Calu3 (cell line): ENCODE measurements at regions not wholly inside any gene's neighbourhood (a gene's known extent, or its start where the extent isn't known, plus 50 kb on each side); places are given as distances from the start of the nearest gene placed in this dataset.
"Not testable (repeated sequence)": the region's sequence is repeated elsewhere in the genome, so short reads cannot be mapped to it uniquely, and the experiment has no call there.

Experiments
- BruUV-seq: library from RNA; stranded (reverse); fragments of 400-500 nt; replicated peaks from 2 replicates; lab custom pipeline; 2021; lab: Mats Ljungman, UMichigan
- CTCF ChIA-PET: fragments of 300-600 bp; sonication (Branson Sonifier 250); formaldehyde crosslinking; loops from one replicate; lab custom pipeline; 2022; ENCODE audit warnings: antibody characterized with exemption; lab: Charles Lee
- DNase-seq: peaks from one replicate; pipeline ENCODE4 v3.0.0; 2022
- H3K27ac Mint-ChIP-seq: one replicate; pipeline ENCODE4 v1.8.0; 2022; ENCODE audit warnings: mixed read lengths; ENCODE audit not compliant: unreplicated experiment
- H3K27me3 Mint-ChIP-seq: one replicate; pipeline ENCODE4 v1.8.0; 2022; ENCODE audit warnings: mixed read lengths; ENCODE audit not compliant: unreplicated experiment
- H3K36me3 Mint-ChIP-seq: one replicate; pipeline ENCODE4 v1.8.0; 2022; ENCODE audit warnings: mild to moderate bottlenecking, moderate library complexity, mixed read lengths; ENCODE audit not compliant: insufficient read depth, unreplicated experiment
- H3K4me1 Mint-ChIP-seq: one replicate; pipeline ENCODE4 v1.8.0; 2022; ENCODE audit warnings: mild to moderate bottlenecking, low read depth, mixed read lengths; ENCODE audit not compliant: unreplicated experiment
- H3K4me3 Mint-ChIP-seq: one replicate; pipeline ENCODE4 v1.8.0; 2022; ENCODE audit warnings: mild to moderate bottlenecking, low read depth, moderate library complexity, mixed read lengths; ENCODE audit not compliant: unreplicated experiment
- H3K9me3 Mint-ChIP-seq: one replicate; pipeline ENCODE4 v1.8.0; 2022; ENCODE audit warnings: low read depth, mixed read lengths; ENCODE audit not compliant: unreplicated experiment
- intact Hi-C: fragments of 100-400 bp; cut with micrococcal nuclease; formaldehyde crosslinking; loops from one replicate; pipeline ENCODE4 v1.10.0; 2022; ENCODE audit not compliant: unreplicated experiment

- H3K4me1 Mint-ChIP-seq, H3K27me3 Mint-ChIP-seq, H3K27ac Mint-ChIP-seq, intact Hi-C loops, H3K4me3 Mint-ChIP-seq, CTCF ChIA-PET, H3K9me3 Mint-ChIP-seq, BruUV-seq, DNase-seq, H3K36me3 Mint-ChIP-seq: not testable (repeated sequence)
Measured at GRCh38 chr2:89948102-89948501, 1256.6 kb downstream of the RPIA start.

- H3K4me1 Mint-ChIP-seq, CTCF ChIA-PET, H3K36me3 Mint-ChIP-seq, BruUV-seq, H3K9me3 Mint-ChIP-seq, H3K4me3 Mint-ChIP-seq, DNase-seq, H3K27me3 Mint-ChIP-seq, intact Hi-C loops, H3K27ac Mint-ChIP-seq: not testable (repeated sequence)
Measured at GRCh38 chr2:89950807-89951206, 1259.3 kb downstream of the RPIA start.

GRCh38 chr2:89957236-89957635, 1265.8 kb downstream of the RPIA start:
- H3K9me3 Mint-ChIP-seq, BruUV-seq, H3K36me3 Mint-ChIP-seq, CTCF ChIA-PET, H3K27ac Mint-ChIP-seq, intact Hi-C loops, H3K4me3 Mint-ChIP-seq, H3K4me1 Mint-ChIP-seq: not testable (repeated sequence)
- H3K27me3 Mint-ChIP-seq = peaks cover 13% of the 10 kb centered on the region
- peak; percentile 27 for DNase-seq

- CTCF ChIA-PET, H3K9me3 Mint-ChIP-seq, H3K27ac Mint-ChIP-seq, H3K36me3 Mint-ChIP-seq, H3K4me3 Mint-ChIP-seq, H3K4me1 Mint-ChIP-seq, DNase-seq, intact Hi-C loops, BruUV-seq: not testable (repeated sequence)
- H3K27me3 Mint-ChIP-seq = peaks cover 13% of the 10 kb centered on the region
Measured at GRCh38 chr2:89959729-89960378, 1268.4 kb downstream of the RPIA start.

- H3K9me3 Mint-ChIP-seq, CTCF ChIA-PET, BruUV-seq: not testable (repeated sequence)
Measured at GRCh38 chr2:89960570-89960969, 1269.1 kb downstream of the RPIA start.

GRCh38 chr2:89968567-89968966, 1277.1 kb downstream of the RPIA start:
- intact Hi-C loops, H3K9me3 Mint-ChIP-seq, BruUV-seq, DNase-seq, H3K27me3 Mint-ChIP-seq, H3K36me3 Mint-ChIP-seq, H3K27ac Mint-ChIP-seq, H3K4me3 Mint-ChIP-seq, H3K4me1 Mint-ChIP-seq, CTCF ChIA-PET: not testable (repeated sequence)

More at GRCh38 chr2:89960570-89960969, 1269.1 kb downstream of the RPIA start:
- H3K36me3 Mint-ChIP-seq, H3K27ac Mint-ChIP-seq, H3K4me1 Mint-ChIP-seq, H3K4me3 Mint-ChIP-seq, DNase-seq, intact Hi-C loops: not testable (repeated sequence)
- peaks cover 13% of the 10 kb centered on the region for H3K27me3 Mint-ChIP-seq

GRCh38 chr2:89969190-89969589, 1277.7 kb downstream of the RPIA start:
- CTCF ChIA-PET, H3K4me1 Mint-ChIP-seq, H3K4me3 Mint-ChIP-seq, BruUV-seq, intact Hi-C loops, H3K27ac Mint-ChIP-seq, H3K36me3 Mint-ChIP-seq, DNase-seq, H3K9me3 Mint-ChIP-seq, H3K27me3 Mint-ChIP-seq: not testable (repeated sequence)

- BruUV-seq, H3K36me3 Mint-ChIP-seq, CTCF ChIA-PET, DNase-seq, H3K27ac Mint-ChIP-seq, H3K4me3 Mint-ChIP-seq, H3K9me3 Mint-ChIP-seq, H3K4me1 Mint-ChIP-seq, H3K27me3 Mint-ChIP-seq, intact Hi-C loops: not testable (repeated sequence)
Measured at GRCh38 chr2:89973849-89974248, 1282.4 kb downstream of the RPIA start.

- H3K27ac Mint-ChIP-seq, H3K36me3 Mint-ChIP-seq, H3K4me1 Mint-ChIP-seq, H3K4me3 Mint-ChIP-seq, DNase-seq, CTCF ChIA-PET, intact Hi-C loops, BruUV-seq, H3K9me3 Mint-ChIP-seq, H3K27me3 Mint-ChIP-seq: not testable (repeated sequence)
Measured at GRCh38 chr2:89979826-89980537, 1288.5 kb downstream of the RPIA start.

GRCh38 chr2:89982246-89982645, 1290.8 kb downstream of the RPIA start:
- BruUV-seq, H3K9me3 Mint-ChIP-seq, CTCF ChIA-PET, intact Hi-C loops, H3K27ac Mint-ChIP-seq, DNase-seq, H3K27me3 Mint-ChIP-seq, H3K36me3 Mint-ChIP-seq, H3K4me3 Mint-ChIP-seq, H3K4me1 Mint-ChIP-seq: not testable (repeated sequence)
